NCI-H226 (cell line): ENCODE measurements at regions not wholly inside any gene's neighbourhood (a gene's known extent, or its start where the extent isn't known, plus 50 kb on each side); places are given as distances from the start of the nearest gene placed in this dataset.

Source experiments
- DNase-seq: peaks from one replicate; pipeline ENCODE4 v3.0.0-alpha.2; 2015

DNA sequence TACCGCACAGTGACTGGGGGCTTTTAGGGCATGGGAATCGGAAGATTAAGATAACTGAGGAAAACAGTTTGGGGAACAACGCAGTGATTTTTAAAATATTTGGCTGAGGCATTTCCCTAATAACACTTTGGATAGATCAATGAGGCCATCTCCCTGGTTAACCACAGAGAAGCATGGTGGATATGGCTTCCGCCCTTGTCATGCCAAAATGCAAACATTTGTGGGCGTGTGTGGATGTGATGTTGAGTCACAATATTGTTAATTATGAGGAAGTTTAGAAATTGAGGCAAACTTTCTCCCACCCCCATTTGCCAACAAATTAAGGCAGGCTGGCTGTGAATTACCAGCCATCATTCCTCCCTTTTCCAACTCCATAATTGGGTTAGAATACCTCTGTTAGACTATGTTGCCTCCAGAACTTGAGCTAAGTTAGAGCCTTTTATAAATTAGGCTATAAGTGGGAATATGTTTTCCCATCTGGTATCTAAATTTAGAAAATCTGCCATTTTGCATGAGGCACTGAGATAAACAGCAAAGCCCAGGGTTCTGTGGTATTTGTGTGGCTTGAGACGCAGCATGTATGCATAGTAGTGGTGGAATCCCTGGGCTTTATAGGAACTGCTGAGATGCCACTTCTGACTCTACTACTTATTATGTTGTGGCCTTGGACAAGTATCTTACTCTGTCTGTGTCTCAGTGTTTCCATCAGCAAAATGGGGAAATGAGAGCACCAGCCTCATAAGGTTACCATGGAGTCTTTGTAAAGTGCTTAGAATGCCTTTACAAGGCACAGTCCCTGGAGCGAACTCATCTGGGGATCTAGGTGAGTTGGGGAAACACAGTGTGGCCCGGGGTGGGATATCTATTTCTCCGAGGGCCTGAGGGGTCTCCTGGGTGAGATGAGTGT is 154.6 kb downstream of the C1orf94 start:
- DNase-seq, result no peak

DNA sequence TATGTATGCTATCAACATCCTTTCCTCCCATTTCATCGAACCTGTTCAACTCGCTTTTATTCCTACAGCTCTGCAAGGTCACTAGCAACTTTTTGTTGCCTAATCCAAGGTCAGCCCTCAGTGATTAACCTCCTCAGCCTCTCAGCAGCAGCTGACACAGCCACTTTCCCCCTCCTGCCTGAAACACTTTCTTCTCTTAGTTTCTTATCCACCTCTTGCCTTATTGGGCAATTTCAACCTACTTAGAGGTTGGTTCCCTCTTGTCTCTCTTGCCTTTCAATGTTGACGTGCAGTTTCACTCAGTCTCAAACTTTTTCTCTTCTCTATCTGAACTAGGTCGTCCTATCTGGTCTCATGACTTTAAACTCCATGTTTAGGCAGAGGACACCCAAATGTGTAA is 156.3 kb downstream of the C1orf94 start:
- no peak for DNase-seq

DNA sequence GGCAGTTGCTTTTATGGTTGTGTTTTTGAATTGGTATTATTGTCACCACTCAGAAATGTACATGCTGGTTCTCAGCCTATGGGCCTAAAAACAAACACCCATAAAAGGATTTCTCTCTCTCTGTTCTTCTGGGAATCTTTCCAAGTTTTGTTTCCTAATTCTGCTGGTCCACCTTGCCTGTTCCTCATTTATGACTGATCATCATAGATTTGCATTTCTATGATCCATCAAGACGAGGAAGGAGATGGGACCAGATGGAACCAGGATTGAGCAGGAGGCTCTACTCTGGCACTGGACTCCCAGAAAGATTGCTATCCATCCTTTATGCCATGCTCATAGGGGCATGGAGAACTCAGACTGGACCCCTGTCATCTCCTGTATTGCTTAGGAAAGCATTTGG is 162.2 kb downstream of the C1orf94 start:
- DNase-seq, result no peak

DNA sequence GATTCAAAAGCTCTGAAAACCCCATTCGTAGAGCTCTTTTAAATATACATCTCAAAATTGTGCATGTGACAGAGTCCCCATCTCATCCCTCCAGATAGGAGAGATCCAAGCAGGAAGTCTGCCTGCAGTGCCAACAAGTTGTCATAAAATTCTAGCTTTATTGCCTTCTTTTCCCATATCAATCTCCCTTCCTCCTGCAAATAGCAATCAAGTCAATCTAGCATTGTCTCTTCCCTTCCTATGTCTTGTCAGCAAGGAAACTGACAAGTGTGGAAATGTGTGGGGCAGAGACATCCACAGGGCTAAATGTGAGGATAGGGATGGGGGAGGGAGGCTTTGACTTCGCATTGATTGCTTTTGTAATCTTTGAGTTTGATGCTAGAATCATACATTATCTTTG is 165.2 kb downstream of the C1orf94 start:
- no peak for DNase-seq

DNA sequence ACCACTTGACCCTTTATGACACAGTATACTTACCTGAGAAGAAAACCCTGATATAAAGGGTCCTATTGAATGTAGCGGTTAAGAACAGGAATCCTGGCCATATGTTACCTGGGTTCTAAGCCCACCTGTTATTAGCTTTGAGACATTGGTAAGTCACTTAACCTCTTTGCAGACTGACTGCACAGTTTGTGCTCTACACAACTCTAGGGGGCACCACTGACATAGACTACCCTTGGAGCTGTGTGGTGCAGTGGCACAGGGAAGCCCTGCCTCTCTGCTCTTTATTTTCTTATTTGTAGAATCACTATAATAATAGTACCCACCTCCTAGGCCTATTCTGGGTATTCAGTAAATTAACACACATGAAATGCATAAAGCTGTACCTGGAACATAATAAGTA is 165.6 kb downstream of the C1orf94 start:
- no peak for DNase-seq

DNA sequence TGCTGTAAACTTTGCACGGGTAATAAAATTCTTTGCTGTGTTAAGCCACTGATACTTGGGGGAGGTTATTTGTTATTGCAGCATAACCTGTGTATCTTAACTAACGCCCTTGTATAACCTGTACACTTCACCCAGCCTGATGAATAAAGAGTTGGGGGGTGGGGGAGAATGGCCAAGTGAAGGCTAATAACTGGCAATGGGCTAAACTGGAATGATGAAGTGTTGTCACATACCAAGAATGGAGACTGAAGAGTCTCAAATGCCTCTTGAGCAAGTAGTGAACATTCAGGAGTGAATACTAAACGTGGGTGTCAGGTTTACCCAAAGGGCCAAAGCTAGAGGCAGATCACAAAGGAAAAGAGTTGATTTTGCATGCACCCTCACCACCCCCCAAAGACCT is 169.4 kb downstream of the C1orf94 start:
- DNase-seq, result no peak

DNA sequence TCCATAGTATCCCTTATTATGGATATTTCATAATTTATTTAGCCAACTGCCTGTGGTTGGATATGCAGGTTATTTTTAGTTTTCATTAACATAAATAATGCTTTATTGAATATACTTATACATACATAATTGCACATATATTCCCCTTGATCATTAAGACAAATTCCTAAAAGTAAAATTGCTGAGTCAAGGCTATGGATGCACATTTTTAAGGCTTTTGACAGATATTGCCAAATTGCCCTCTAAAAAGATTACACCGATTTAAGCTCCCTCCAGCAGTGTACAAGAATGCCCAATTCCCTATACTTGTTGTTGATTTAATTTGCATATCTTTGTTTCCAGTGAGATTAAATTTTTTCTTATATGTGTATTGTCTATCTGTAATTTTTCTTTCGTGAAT is 176.7 kb downstream of the C1orf94 start:
- no peak for DNase-seq

DNA sequence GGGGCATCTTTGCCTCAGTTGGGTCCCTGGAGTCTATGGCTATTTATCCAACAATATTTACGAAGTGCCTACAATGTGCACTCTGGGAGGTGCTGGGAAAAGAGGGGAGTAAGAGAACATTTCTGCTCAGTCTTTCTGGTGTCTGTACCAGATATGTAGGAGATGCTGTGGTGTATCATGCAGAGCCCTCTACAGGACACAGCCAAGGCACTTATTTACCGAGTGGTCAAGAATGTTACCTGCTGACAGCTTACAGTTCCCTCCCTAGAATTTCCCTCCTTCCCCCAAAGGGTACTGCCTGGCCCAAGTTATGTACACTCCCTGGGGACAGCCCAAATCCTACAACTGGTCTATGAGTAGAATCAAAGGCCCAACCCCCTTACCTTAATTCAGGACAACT is 177.7 kb downstream of the C1orf94 start:
- no peak for DNase-seq

DNA sequence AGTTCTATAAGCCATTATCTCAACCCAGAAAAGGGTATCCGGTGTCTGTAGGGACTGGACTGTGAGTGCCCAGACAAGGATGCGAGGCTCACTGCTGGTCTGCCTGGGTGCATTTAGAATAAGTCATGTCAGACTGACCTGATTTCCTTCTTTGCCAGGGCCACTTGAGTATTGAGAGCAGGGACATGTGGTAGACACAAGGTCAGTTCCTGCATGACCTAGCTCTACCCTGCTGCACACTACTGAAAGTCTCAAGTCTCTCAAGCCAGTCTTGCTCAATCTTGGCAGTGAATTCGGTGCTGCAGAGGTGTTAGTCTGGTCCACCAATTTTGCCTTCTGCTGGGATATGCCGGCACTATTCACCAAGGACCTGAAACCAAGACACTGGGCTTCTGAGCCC is 180.1 kb downstream of the C1orf94 start:
- no peak for DNase-seq

DNA sequence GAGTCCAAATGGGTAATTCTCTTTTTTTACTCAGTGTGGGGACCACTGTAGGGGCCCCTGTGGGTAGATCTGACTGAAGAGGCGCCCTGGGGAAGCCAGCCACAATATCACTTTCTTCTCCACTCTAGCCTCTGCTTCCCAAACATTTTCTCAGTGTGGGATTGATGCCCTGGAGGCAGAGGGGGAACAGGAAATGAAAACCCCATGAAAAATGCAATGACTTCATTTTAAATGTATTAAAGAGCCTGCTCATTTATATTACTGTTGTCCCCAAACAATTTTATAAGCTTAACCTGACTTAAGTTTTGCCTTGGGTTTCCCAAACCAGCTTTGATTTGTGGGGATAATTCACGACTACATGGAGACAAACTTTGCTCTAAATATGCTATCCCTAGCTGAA is 181.9 kb downstream of the C1orf94 start:
- no peak for DNase-seq

DNA sequence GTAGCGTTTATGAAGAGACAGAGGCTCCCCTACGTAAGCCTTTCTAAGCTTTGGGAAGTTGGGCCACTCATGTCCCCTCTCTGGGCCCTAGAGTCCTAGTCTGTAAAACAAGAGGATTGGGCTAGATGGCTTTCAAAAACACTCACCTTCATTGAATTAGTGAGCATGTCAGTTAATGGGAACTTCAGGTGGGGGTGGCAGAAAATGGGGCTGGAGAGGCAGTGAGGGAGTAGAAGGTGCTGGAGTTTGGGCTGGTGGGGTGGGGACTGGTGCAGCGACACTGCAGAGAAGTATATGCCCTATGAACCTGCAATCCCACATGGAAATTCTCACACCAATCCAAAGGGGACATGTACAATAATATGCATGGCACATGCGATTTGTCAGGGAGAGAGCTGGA is 182.7 kb downstream of the C1orf94 start:
- no peak for DNase-seq

DNA sequence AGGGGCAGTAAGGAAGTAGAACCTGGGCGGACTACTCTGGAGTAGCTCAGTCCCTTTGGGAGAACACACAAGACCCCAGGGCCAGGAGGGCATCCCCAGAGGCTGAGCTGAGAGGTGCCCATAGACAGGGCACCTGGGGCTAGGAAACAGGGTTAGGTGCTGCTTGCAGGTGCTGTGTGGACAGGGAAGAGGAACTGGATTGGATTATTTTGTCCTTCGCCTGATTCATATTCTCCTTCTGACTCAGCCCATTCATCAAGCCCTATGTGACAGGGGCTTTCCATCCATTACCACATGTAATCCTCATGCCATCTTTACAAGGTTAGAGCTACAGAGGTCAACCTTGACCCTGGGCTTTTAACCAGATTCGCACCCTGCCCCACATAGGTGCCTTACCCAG is 183.9 kb downstream of the C1orf94 start:
- DNase-seq, result no peak

DNA sequence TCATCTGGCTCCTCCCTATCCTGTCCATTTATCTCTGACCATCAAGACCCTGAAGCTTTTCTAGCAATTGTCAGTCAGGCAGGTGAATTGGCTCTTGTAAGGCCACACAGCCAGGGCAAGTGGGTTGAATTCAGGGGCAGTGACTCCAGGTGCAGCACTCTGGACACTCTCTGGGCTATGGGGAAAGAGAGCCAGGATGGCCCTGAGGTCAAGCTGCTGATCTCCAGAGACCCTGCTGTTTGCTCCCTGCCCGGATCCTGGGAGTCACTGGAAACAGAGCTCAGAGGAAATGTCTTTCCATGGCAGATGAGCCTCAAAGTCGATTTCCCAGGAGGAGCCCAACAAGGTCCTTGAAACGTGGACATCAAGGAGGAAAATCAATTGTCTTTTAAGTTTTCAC is 184.4 kb downstream of the C1orf94 start:
- DNase-seq, result no peak

DNA sequence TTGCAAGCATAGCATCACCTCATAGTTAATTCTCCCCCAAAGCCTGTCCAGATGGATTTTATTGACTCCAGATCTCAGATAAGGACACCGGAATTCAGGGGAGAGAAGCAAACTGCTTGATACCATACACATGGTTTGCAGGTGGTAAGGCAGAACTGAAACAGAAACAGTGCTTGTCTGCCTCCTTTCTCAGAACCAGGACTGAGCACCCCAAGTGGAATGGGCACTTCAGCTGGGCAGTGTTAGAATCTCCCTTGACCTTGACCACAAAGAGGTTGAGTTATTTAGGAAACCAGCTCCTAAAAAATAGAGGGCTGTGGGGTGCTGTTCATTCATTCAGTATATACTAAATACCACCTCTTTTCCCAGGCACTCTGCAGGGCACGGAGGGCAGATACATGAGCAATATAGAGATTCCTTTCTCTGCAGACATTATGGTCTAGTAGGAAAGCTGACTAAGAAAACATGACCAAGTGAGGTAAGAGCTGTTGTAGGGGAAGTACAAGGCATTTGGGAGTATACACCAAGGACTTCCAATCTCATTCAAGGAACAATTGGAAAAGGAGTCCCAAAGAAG is 185.2 kb downstream of the C1orf94 start:
- DNase-seq, result no peak

DNA sequence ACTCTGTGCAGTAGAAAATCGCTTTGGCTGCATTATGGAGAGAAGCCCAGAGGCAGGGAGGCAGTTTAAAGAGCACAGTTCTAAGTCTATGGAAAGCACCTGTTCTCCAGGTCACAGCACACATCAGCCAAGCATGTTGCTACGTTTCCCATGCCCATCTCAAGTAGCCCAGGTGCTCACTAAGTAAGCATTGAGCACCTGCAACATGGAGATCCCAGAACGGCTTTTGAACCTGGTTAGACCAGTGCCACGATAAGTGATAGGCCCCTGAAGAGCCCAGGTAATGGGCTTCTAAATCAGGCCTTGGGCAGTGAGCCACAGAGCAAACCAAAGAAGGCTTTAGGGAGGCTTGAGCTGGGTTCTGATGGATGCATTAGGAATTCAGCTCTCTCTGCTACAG is 186.2 kb downstream of the C1orf94 start:
- no peak for DNase-seq

DNA sequence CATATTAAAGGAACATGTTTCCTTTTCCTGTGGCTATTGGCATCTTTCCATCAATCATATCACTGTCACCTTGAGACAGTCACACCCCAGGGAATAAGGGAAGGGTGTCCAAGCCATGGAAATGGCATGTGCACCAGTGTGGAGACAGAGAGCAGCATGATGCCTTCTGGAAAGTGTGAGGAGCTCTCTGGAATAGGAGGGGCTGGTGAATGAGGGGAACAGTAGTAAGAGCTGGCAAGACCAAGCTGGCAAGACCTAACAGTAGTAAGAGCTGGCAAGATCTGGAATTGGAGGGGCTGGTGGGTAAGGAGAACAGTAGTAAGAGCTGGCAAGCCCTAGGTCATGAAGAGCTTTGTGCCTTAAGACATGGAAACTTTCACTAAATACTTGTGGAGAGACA is 186.7 kb downstream of the C1orf94 start:
- no peak for DNase-seq

DNA sequence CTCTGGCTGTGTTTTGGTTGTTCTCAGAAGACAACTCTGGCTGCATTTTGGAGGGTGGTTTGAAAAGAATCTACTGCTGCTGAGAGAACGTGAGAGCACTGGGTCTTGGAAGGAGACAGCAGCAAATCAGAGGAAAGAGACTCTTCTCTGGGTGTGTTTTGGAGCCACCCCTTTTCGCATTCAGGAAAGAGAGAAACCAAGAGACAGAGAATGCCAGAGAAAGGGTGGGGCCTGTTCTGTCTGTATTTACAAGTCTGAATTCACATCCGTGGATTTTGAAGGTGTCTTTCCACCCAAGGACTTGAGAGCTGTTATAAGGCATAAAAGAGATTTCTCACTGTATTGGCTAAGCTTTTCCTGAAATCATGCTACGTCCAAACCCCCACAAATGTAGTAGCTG is 187.2 kb downstream of the C1orf94 start:
- DNase-seq, result no peak

DNA sequence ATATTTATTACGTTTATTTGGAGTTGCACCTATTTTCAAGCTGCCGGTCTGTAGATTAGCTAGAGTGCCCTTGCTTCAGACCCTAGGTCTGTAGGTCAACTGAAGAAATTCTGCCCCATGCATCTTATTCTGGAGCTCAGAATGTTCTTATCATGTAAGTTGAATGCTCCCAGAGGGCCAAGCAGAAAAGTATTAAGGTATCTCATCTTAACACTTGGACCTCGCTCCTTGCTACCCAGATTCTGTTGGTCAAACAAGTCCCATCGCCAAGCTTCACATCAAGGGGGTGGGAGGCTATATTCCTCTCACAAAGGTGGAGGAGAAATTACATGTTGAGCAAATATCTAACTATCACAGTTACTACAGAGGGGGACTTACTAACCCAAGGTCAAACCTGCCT is 187.7 kb downstream of the C1orf94 start:
- no peak for DNase-seq

DNA sequence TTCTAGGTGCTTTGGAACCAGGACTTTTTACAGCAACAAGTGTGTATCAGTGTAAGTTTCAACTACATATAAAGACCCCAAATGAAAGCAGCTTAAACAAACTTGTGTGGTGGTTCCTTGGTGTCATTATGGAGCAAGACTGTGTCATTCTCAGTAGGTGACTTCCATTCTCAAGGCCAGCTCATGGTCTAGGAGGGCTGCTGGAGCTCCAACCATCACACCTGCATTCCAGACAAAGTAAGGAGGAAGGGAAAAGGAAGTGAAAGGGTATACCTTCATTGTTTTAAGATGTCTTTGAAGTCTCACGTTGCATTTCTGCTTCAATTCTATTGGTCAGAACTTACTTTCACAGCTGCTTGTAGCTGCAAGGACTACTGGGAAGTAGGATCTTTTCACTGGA is 188.6 kb downstream of the C1orf94 start:
- no peak for DNase-seq

DNA sequence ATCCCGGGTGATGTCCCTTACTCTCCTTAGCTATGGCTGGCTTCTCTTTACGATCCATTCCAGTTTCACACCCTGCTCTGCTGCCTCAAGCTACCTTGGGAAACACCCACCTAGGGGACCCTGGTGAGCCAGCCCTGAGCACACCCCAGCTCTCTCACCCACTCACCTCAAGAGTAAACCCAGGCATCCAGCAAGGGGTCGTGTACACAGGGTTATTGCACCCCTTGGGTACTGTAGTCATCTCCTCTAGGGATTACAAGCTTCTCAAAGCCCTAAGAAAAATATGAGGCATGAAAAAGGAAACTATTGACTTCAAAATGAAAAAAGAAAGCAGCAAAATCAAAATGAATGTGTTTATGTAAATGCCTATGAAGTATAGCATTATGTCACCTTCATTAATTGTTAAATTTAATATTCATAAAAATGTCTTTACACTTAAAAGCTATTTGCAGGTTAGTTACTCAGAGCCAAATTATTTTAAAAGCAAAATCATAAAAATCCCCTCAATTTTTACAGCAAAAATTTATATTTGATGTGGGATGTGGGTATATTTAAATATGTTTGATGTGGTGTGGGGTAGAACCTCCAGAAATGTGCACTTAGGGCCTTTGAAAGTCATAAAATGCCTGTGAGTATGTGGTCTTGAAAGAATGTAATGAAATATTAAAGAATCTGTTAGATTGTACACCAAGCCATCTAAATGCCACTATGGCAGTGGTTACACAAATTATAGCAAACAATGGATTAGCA is 190.3 kb downstream of the C1orf94 start:
- no peak for DNase-seq

DNA sequence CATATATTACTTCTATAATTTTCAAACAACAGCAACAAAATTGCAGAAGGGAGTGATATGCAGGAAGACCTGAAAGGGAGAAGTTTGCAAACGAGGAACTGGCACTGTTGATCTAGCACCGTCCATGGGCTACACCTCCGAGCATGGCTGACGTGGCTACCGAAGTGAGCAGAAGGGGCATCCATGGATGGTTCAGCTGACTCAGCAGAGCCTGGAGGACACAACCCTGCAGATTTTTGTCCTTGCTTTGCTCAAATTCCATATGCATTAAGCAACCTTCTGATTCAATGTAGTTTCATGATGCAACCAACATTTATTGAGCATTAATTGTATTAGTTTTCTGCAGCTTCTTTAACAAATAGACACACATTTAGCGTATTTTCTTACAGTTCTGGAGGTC is 191.2 kb downstream of the C1orf94 start:
- no peak for DNase-seq

DNA sequence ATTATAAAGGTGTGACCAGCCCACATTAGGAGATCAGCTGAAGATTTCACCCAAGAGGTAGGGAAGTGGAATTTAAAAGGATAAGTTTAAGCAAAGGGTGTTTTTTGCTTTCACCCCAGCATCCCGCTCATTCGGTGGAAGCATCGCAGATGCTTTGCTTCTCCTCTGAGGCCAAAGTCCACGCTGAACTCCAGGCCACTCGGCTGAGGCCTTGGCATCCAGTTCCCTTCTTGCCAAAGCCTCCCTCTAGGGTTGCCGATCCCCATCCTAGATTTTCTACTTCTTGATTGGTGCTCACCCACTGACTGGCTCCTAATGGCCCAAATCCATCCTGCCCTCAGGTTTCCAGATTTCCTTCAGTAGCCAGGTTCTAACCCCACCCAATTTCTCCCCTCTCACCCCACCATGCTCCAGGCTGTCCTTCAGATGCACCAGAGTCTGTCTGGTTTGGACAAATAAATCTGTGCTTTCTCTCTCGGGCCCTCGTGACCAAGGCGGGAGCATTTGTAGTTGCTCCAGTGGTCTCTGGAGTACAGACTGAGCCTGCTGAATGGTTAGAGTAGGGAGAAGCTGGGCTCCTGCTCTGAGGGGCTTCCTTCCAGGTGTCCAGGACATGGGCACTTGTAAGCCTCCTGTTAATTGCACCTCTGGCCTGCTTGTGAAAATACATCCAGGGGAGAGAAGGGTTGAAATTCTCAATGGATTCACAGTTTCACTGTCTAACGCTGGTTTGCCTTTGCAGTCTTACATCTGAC is 193.2 kb downstream of the C1orf94 start:
- no peak for DNase-seq

DNA sequence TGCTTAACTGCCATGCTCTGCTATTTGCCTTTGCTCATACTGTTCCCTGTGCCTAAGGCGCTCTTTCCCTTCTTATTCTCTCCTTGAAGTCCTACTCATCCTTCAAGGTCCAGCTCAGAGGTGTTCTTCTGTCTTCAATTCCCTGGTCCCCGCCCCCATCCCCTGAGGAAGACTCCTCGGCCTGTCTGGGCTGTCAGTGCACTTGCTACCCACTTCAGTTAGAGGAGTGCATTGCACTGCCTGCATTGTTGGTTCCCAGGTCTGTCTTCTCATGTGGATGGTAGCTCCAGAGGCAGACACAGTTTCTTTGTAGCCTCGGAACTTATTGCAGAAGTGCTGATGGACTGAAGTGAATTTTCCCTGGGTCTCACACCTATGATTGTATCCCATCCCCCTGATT is 194.0 kb downstream of the C1orf94 start:
- DNase-seq, result no peak
